ENCODE measurements at regions not wholly inside any gene's neighbourhood (a gene's known extent, or its start where the extent isn't known, plus 50 kb on each side); places are given as distances from the start of the nearest gene placed in this dataset.

- DNase-seq (ENCODE audit: low spot score): no peak
These were observed 1030.9 kb downstream of the FSTL5 start for GRCh38 chr4:161132715-161133425.

- no peak for DNase-seq (ENCODE audit: low spot score)
These were observed 1042.3 kb downstream of the FSTL5 start for GRCh38 chr4:161121451-161121850.

GRCh38 chr4:161101881-161102280 lies 1061.9 kb downstream of the FSTL5 start:
- DNase-seq (ENCODE audit: low spot score): no peak

- DNase-seq (ENCODE audit: low spot score): no peak
These were observed 1066.0 kb downstream of the FSTL5 start for GRCh38 chr4:161097821-161098220.

- DNase-seq (ENCODE audit: low spot score): no peak
These were observed 1102.8 kb downstream of the FSTL5 start for GRCh38 chr4:161061046-161061445.

Measured in HuH-7 (cell line).